ENCODE measurements at regions not wholly inside any gene's neighbourhood (a gene's known extent, or its start where the extent isn't known, plus 50 kb on each side); places are given as distances from the start of the nearest gene placed in this dataset.

- ATAC-seq (no peak), DNase-seq (no peak)
- Histone ChIP-seq H3K36me3 (replicated peaks in 1 of 2; ENCODE audit: insufficient read depth in 1 of 2, low read depth in 2 of 2) (no peaks in the 10 kb centered on the region), H3K27ac (no peak overlapping the region), H3K9me3 (no peaks in the 10 kb centered on the region), H3K4me3 (no peak overlapping the region), H3K27me3 (no peaks in the 10 kb centered on the region), H3K4me1 (no peaks in the 10 kb centered on the region)
- 48 to 67% methylated on average over 2 of the region's 2 CpGs for WGBS, 2 donors
- TF ChIP-seq CTCF (IDR thresholded peaks at IDR 0.05) (no peak), POLR2A (IDR thresholded peaks at IDR 0.05) (no peak)
- intact Hi-C loops (cut with DNase I) = no loop called here
Measured at GRCh38 chr14:40371011-40371410, 938.8 kb upstream of the FBXO33 start.

- Histone ChIP-seq H3K27ac (no peak overlapping the region), H3K4me3 (no peak overlapping the region), H3K36me3 (replicated peaks in 1 of 2; ENCODE audit: insufficient read depth in 1 of 2, low read depth in 2 of 2) (no peaks in the 10 kb centered on the region), H3K27me3 (no peaks in the 10 kb centered on the region), H3K9me3 (no peaks in the 10 kb centered on the region), H3K4me1 (no peaks in the 10 kb centered on the region)
- TF ChIP-seq CTCF (IDR thresholded peaks at IDR 0.05) = no peak
- TF ChIP-seq POLR2A (IDR thresholded peaks at IDR 0.05) = no peak
- intact Hi-C loops (cut with DNase I) = no loop called here
- DNase-seq = peak in 1 of 4 donors; percentile 7
- 14 to 19% methylated on average over 2 of the region's 2 CpGs for whole genome bisulfite sequencing, 2 donors
- ATAC-seq = no peak
Measured at GRCh38 chr14:40368314-40368713, 936.1 kb upstream of the FBXO33 start.

- Histone ChIP-seq H3K27me3 (no peaks in the 10 kb centered on the region), H3K4me3 (no peak overlapping the region), H3K36me3 (replicated peaks in 1 of 2; ENCODE audit: insufficient read depth in 1 of 2, low read depth in 2 of 2) (no peaks in the 10 kb centered on the region), H3K9me3 (no peaks in the 10 kb centered on the region), H3K4me1 (no peaks in the 10 kb centered on the region), H3K27ac (no peak overlapping the region)
- no peak for ATAC-seq
- TF ChIP-seq CTCF (IDR thresholded peaks at IDR 0.05) (no peak), POLR2A (IDR thresholded peaks at IDR 0.05) (no peak)
- intact Hi-C loops (cut with DNase I) = no loop called here
- no peak for DNase-seq
Measured at GRCh38 chr14:40367717-40368116, 935.5 kb upstream of the FBXO33 start.

GRCh38 chr14:40365305-40365704 lies 933.1 kb upstream of the FBXO33 start:
- no peaks in the 10 kb centered on the region for H3K9me3 ChIP-seq
- H3K27me3 ChIP-seq = no peaks in the 10 kb centered on the region
- H3K36me3 ChIP-seq (replicated peaks in 1 of 2; ENCODE audit: insufficient read depth in 1 of 2, low read depth in 2 of 2) = no peaks in the 10 kb centered on the region
- no peaks in the 10 kb centered on the region for H3K4me1 ChIP-seq
- H3K27ac ChIP-seq = no peak overlapping the region
- 74 to 79% methylated on average over 2 of the region's 2 CpGs for WGBS, 2 donors
- no peak for ATAC-seq
- no peak for DNase-seq
- TF ChIP-seq CTCF (IDR thresholded peaks at IDR 0.05) (no peak), POLR2A (IDR thresholded peaks at IDR 0.05) (no peak)
- intact Hi-C loops (cut with DNase I) = no loop called here
- no peak overlapping the region for H3K4me3 ChIP-seq

- no peak for DNase-seq
- H3K36me3 ChIP-seq (replicated peaks in 1 of 2; ENCODE audit: insufficient read depth in 1 of 2, low read depth in 2 of 2) = no peaks in the 10 kb centered on the region
- intact Hi-C loops (cut with DNase I) = no loop called here
- H3K4me3 ChIP-seq = no peak overlapping the region
- no peak for ATAC-seq
- TF ChIP-seq CTCF (IDR thresholded peaks at IDR 0.05) = no peak
- TF ChIP-seq POLR2A (IDR thresholded peaks at IDR 0.05) = no peak
- no peaks in the 10 kb centered on the region for H3K4me1 ChIP-seq
- WGBS, 2 donors = 14 to 28% methylated on average over 1 of the region's 1 CpG
- no peaks in the 10 kb centered on the region for H3K27me3 ChIP-seq
- no peaks in the 10 kb centered on the region for H3K9me3 ChIP-seq
- no peak overlapping the region for H3K27ac ChIP-seq
Measured at GRCh38 chr14:40362856-40363255, 930.6 kb upstream of the FBXO33 start.
